ENCODE measurements at regions not wholly inside any gene's neighbourhood (a gene's known extent, or its start where the extent isn't known, plus 50 kb on each side); places are given as distances from the start of the nearest gene placed in this dataset.

GRCh38 chr3:71968544-71968943 is 183.6 kb upstream of the PROK2 start:
- Histone ChIP-seq H3K4me1 (ENCODE audit: control insufficient read depth, extremely low read depth, insufficient read depth, low read length) (no peaks in the 10 kb centered on the region), H3K27ac (ENCODE audit: insufficient read depth, low read depth, low read length) (no peak overlapping the region), H3K9me1 (replicated peaks; ENCODE audit: control insufficient read depth, extremely low read depth, insufficient read depth, low read length) (no peaks in the 10 kb centered on the region), H3K36me3 (ENCODE audit: control insufficient read depth in 2 of 2, extremely low read depth in 1 of 2, insufficient read depth in 2 of 2, low read length in 2 of 2) (no peaks in the 10 kb centered on the region), H3K9me3 (replicated peaks; ENCODE audit: control insufficient read depth, insufficient read depth, low read length) (no peaks in the 10 kb centered on the region), H3K79me2 (ENCODE audit: control insufficient read depth, insufficient read depth, low read length) (no peaks in the 10 kb centered on the region), H3K9ac (replicated peaks; ENCODE audit: extremely low read depth, insufficient read depth, low read length) (no peak overlapping the region), H3K4me2 (ENCODE audit: insufficient read depth, low read length) (no peak overlapping the region), H3K4me3 (replicated peaks in 1 of 3; ENCODE audit: insufficient read depth in 1 of 3, low read depth in 1 of 3, low read length in 3 of 3) (no peak overlapping the region), H3K27me3 (ENCODE audit: control insufficient read depth in 2 of 2, insufficient read depth in 2 of 2, low read length in 2 of 2) (peaks cover 0 to 2% of the 10 kb centered on the region in 2 experiments), H4K20me1 (replicated peaks; ENCODE audit: control insufficient read depth, extremely low read depth, insufficient read depth, low read length) (no peaks in the 10 kb centered on the region), H2AFZ (ENCODE audit: low read depth, low read length) (no peak overlapping the region)
- no TSS peak for BruUV-seq (replicated peaks)
- ChIA-PET CTCF (no interaction called here), POLR2A (no interaction called here)
- intact Hi-C loops (cut with micrococcal nuclease) = no loop called here
- TF ChIP-seq POLR2AphosphoS5 (IDR thresholded peaks at IDR 0.05; ENCODE audit: insufficient read depth, low read depth, low read length) (no peak), GATA2 (IDR thresholded peaks at IDR 0.05; ENCODE audit: insufficient read depth, insufficient read length, low read depth, low read length) (no peak), MYC (IDR thresholded peaks at IDR 0.05; ENCODE audit: low read depth, low read length) (no peak), MAX (IDR thresholded peaks at IDR 0.05; ENCODE audit: insufficient read depth, insufficient read length) (no peak), EZH2 (IDR thresholded peaks at IDR 0.05; ENCODE audit: borderline replicate concordance, low read depth, low read length, severe bottlenecking) (no peak), POLR2A (IDR thresholded peaks at IDR 0.05; ENCODE audit: low read depth, low read length) (no peak), CTCF (IDR thresholded peaks at IDR 0.05; ENCODE audit: extremely low read depth in 1 of 2, insufficient read depth in 1 of 2, low read depth in 1 of 2, low read length in 2 of 2) (no peak), JUN (IDR thresholded peaks at IDR 0.05; ENCODE audit: borderline replicate concordance, insufficient read depth, insufficient read length, low read depth) (no peak), FOS (IDR thresholded peaks at IDR 0.05; ENCODE audit: borderline replicate concordance, insufficient read depth, low read length) (no peak)
- DNase-seq (ENCODE audit: low read depth, low spot score) = no peak
- dilution Hi-C loops (cut with MboI; ENCODE audit: extremely low pct_ligation_motif_present, low sequenced_read_pairs) = no loop called here
- FAIRE-seq = no peak

Measured in endothelial cell of umbilical vein (primary cell).